Keratinocyte (primary cell): ENCODE measurements at regions not wholly inside any gene's neighbourhood (a gene's known extent, or its start where the extent isn't known, plus 50 kb on each side); places are given as distances from the start of the nearest gene placed in this dataset.

Experiments used
- EZH2 ChIP-seq: IDR thresholded peaks from one replicate; pipeline ENCODE4 v1.6.1; 2012; ENCODE audit warnings: inconsistent platforms, mild to moderate bottlenecking, low read length, moderate library complexity
- TF ChIP-seq, protein P1 (sequence below), 3 experiments: IDR thresholded peaks in 1 of 3; conservative IDR thresholded peaks in 1 of 3; optimal IDR thresholded peaks in 1 of 3; 2 replicates in 2 of 3; 3 replicates in 1 of 3; pipeline versions ENCODE3 to v1.5.1; 2011; ENCODE audit warnings: low read length in 3 of 3, mild to moderate bottlenecking in 3 of 3, moderate library complexity in 2 of 3, control low read depth in 1 of 3, inconsistent platforms in 1 of 3; ENCODE audit not compliant: insufficient read depth in 2 of 3; ENCODE audit errors: extremely low read depth in 1 of 3

DNA sequence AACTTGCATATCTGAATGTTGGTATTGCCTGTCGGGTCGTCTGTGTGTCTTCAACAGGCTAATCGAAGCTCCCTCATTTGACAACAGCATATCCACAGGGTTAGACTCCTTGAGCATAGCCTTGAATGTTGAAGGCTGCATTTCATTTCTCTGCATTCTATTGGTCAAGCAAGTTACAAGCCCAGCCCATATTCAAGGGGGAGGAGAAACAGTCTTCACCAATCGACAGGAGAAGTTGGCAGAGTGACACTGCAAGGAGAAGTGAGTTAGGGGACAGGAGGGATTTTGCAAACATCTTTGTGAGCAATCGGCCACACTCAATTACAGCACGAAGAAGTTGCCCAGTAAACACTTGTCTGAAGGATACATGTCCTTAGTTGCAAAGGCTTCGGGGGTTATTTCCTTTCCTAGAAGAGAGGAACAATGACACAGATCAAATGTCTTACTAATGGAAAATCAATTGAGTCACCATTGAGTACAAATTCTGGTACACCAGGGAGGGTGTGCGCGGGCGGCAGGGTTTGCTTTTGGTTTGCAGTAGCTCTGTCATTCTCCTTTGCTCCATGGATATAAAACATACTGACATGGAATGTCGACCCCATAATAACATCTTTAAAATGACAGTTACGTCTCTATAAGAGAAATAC is 60.6 kb upstream of the NT5E start:
- TF ChIP-seq, protein P1, sequence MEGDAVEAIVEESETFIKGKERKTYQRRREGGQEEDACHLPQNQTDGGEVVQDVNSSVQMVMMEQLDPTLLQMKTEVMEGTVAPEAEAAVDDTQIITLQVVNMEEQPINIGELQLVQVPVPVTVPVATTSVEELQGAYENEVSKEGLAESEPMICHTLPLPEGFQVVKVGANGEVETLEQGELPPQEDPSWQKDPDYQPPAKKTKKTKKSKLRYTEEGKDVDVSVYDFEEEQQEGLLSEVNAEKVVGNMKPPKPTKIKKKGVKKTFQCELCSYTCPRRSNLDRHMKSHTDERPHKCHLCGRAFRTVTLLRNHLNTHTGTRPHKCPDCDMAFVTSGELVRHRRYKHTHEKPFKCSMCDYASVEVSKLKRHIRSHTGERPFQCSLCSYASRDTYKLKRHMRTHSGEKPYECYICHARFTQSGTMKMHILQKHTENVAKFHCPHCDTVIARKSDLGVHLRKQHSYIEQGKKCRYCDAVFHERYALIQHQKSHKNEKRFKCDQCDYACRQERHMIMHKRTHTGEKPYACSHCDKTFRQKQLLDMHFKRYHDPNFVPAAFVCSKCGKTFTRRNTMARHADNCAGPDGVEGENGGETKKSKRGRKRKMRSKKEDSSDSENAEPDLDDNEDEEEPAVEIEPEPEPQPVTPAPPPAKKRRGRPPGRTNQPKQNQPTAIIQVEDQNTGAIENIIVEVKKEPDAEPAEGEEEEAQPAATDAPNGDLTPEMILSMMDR (optimal IDR thresholded peaks at IDR 0.05 in 1 of 3, IDR thresholded peaks at IDR 0.05 in 1 of 3, conservative IDR thresholded peaks at IDR 0.05 in 1 of 3; ENCODE audit: extremely low read depth in 1 of 3, insufficient read depth in 2 of 3, low read length in 3 of 3) = no peak
- TF ChIP-seq EZH2 = no peak
